NCI-H128 (cell line): ENCODE measurements at regions not wholly inside any gene's neighbourhood (a gene's known extent, or its start where the extent isn't known, plus 50 kb on each side); places are given as distances from the start of the nearest gene placed in this dataset.
A peak's percentile ranks its signal among the peaks of the same experiment; 100 is the strongest.

ENCODE experiments used
- DNase-seq: peaks from one replicate; lab custom pipeline; 2025; ENCODE audit not compliant: unreplicated experiment; lab: John Stamatoyannopoulos, UW

DNA sequence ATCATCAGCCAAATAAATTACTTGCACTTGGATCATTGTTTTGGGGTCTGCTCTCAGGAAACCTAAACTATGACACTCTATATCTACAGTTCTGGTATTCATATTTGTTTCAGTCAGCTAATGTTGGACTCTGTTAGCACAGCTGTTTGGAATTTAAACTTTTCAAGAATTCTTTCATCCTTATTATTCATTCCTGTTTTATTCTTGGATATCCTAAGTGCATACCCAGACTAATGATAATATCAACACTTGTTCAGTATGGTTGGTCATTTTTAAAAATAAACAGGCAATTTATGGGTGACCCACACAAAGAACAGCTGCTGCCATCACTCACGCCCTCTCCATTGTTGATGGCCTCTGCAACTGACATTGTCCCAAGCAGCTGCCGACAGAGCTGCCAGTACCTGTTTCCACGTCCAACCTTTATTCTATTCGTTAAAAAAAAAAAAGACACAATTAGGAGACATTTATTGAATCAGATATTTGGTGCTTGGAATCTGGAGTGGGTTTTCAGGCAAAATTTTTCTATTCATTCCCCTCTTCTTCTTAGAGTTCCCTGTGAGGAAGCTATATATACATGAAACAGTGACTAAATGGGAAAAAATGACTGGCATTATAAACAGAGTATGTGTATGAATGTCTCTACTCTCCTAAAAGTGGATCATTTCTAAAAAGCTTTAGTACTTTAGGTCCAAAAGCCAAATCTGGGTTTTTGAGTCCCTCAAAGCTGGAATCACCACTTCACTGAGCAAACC is 252.1 kb upstream of the NAV3 start:
- DNase-seq, result no peak

GRCh38 chr12:77577791-77578190 is 252.9 kb upstream of the NAV3 start:
- DNase-seq, result no peak

- no peak for DNase-seq
Observed at GRCh38 chr12:77575376-77575919, 255.2 kb upstream of the NAV3 start.

GRCh38 chr12:77572371-77572770 is 258.3 kb upstream of the NAV3 start:
- DNase-seq, result no peak

- DNase-seq, result no peak
Observed at GRCh38 chr12:77571768-77572167, 258.9 kb upstream of the NAV3 start.

GRCh38 chr12:77571127-77571526 is 259.6 kb upstream of the NAV3 start:
- DNase-seq, result peak; percentile 24

- no peak for DNase-seq
Observed at GRCh38 chr12:77569876-77570275, 260.8 kb upstream of the NAV3 start.

GRCh38 chr12:77560714-77561113 is 270.0 kb upstream of the NAV3 start:
- DNase-seq, result no peak

DNA sequence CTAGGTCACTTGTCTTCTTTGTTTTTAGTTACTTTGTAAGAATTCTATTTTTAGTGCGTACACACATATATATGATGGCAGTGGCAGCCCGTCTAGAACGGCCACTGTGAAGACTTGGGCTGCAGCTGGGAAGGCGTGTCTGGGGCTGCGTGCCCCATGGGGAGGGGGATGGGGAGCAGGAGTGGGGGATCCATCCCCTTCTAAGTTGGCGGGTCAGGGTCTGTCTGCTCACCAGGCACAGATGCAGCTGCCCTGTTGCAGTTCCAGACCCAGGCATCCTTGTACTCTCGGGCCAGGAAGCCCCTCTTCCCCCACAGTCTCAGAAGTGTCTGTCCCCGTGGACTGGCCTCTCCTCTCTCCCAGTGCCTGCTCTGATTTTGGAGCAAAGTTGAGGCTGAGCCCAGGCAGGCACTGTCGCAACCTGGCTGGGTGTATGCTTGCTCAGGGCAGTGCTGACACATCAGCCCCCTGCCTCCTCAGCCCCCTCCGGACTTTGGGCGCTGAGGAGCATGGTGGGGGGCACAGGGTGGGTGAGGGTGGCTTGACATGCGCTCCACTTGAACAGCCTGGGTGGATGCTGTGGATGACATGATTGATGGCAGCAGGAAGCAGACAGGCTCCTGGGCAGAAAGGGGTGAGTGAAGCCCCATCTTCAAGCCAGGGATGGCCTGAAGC is 271.2 kb upstream of the NAV3 start:
- no peak for DNase-seq

- no peak for DNase-seq
Observed at GRCh38 chr12:77555074-77555473, 275.6 kb upstream of the NAV3 start.

- DNase-seq, result no peak
Observed at GRCh38 chr12:77553976-77554619, 276.6 kb upstream of the NAV3 start.

DNA sequence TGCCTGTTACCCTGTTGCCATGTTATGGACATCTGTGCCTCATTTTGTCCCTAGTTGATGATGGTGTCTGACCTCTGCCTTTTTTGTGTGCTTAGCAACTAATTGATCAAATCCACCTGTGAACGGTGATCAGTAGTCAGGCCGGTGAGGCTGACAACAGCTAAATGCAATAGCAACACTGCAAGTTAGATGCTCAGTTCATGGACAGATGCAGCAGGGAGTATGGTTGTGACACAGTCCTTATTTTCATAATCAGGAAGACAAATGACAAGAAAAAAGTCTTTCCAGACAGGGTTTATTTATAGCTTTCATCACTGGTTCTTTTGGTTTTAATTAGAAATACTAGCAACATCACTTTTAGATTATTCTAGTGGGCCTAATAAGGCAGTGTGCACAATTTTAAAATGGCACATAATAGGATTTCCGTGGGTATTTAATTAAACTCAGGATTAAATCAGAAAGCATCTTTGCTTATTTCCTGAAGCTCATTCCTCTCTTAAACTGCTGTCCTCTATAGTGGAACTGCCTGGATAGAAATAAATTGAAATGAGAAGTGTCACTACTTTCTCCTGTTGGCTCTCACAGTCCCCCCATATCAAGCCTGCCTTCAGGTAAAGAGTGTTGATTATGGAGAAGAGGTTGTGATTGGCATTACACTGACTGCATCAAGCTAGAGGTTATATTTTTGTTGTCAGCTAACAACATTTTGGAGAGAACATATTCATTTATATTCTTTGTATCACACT is 281.1 kb upstream of the NAV3 start:
- no peak for DNase-seq

DNA sequence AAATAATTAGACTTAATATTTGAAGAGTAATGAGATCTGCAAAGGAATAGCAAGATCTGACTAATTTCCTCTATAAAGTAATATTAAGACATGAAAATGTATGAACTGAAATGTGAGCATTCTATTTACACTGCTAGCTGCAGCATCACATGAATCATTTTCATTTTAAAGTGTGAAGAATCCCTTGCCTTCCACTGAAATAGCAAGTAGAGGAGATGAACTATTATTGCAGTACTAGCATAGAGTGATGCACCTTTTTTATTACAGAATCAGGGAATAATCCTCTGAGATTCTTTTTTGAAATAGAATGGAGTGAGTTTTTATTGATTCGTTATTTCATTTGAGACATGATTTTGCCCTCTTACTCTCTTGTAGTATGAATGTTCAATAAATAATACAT is 281.9 kb upstream of the NAV3 start:
- DNase-seq, result no peak

GRCh38 chr12:77540097-77540496 is 290.6 kb upstream of the NAV3 start:
- DNase-seq, result no peak

GRCh38 chr12:77537663-77538062 is 293.0 kb upstream of the NAV3 start:
- no peak for DNase-seq

- DNase-seq, result no peak
Observed at GRCh38 chr12:77535734-77536133, 295.0 kb upstream of the NAV3 start.

- no peak for DNase-seq
Observed at GRCh38 chr12:77531912-77532311, 298.8 kb upstream of the NAV3 start.

DNA sequence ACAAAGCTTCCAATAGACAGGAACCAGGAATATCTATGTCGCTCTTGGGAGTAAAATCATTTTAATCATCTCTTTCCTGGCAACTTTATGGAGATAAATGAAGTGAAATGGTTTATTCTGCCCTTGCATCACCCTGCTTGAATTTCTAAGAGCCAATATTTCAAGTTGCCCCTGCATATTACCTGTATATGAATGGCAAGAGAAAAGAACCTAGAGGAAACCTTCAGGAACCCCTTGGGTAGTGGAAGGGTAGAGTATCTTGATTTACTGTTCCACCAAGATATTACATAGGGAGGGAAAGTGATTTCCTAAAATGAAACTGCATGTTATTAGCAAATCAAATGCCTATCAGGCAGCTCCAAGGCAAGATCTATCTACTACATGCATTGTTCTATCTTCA is 308.4 kb upstream of the NAV3 start:
- DNase-seq, result no peak

GRCh38 chr12:77521508-77522115 is 309.1 kb upstream of the NAV3 start:
- no peak for DNase-seq

DNA sequence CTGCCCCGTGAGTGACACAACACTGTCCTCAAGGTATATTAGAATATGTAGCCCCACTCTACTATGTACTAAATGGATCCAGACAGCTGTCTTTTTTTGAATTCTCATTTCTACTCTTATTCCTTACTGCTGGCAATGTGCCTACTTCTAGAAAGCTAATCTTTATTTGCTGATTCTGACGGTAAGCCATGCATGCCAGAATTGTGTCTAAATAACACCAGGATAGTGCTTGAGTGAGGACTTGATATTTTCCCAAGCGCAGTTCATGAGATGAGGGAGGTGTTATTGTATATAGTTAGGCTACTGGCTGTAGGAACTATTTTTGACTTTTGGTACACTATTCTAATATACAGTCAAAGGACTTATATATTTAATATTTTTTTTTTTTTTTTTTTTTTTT is 316.2 kb upstream of the NAV3 start:
- peak; percentile 41 for DNase-seq

DNA sequence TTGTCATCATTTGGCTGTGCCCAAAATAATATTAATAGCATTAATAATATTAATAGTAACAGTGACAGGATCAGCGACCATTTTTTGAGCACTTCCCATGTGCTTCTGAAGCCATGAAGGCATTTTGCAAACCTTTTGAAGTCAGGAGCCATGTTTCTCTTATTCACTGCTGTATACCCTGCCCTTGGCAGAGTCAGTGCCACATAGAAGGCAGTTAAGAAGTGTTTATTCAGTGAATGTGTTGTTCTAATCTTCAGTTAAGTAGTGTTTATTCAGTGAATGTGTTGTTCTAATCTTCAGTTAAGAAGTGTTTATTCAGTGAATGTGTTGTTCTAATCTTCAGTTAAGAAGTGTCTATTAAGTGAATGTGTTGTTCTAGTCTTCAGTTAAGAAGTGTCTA is 319.7 kb upstream of the NAV3 start:
- no peak for DNase-seq
